ENCODE measurements at regions not wholly inside any gene's neighbourhood (a gene's known extent, or its start where the extent isn't known, plus 50 kb on each side); places are given as distances from the start of the nearest gene placed in this dataset.

DNA sequence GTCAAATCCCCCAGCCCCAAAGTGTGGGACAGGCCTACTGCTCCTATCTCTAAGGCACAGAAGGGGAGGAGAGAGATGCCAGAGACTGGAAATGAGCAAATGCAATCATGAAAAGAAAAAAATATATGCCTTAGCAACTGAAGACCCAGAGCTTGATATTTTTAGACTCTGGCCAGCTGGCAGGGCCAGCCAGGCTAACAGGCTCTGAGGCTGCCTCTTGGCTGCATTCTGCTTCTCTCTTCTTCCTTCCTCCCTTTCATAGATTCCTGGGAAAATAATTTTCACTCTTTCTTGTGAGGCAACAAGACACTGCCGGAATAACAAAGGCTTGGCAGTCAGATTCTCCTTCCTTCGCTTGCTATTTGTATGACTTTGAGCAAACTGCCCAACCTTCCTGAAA is 209.1 kb downstream of the RAD51AP2 start:
- WGBS = 93% methylated on average over 2 of the region's 2 CpGs
- no peak overlapping the region for H2BK15ac ChIP-seq (ENCODE audit: low read depth, poor library complexity, severe bottlenecking)
- H2BK5ac ChIP-seq (ENCODE audit: low read depth, low read length, poor library complexity, severe bottlenecking) = no peak overlapping the region
- no peak overlapping the region for H2AFZ ChIP-seq (ENCODE audit: low read depth, low read length)
- H4K8ac ChIP-seq (ENCODE audit: low read length) = no peak overlapping the region
- H3K27ac ChIP-seq (ENCODE audit: low read length, poor library complexity, severe bottlenecking) = no peak overlapping the region
- H3K9me3 ChIP-seq (ENCODE audit: control insufficient read depth, low read length) = no peaks in the 10 kb centered on the region
- no peaks in the 10 kb centered on the region for H3K27me3 ChIP-seq (ENCODE audit: control insufficient read depth in 1 of 2, insufficient read depth in 1 of 2, low read length in 2 of 2)
- H3K9ac ChIP-seq (ENCODE audit: low read length) = no peak overlapping the region
- no peak overlapping the region for H3K4me3 ChIP-seq (ENCODE audit: insufficient read depth in 1 of 2, low read depth in 1 of 2, low read length in 2 of 2)
- no peak overlapping the region for H3K4ac ChIP-seq (ENCODE audit: low read depth in 1 of 2, low read length in 2 of 2)
- no peaks in the 10 kb centered on the region for H3K4me1 ChIP-seq (ENCODE audit: control insufficient read depth, insufficient read depth, low read depth, low read length)
- no peak overlapping the region for H3K14ac ChIP-seq (ENCODE audit: low read length in 2 of 2)
- no peak overlapping the region for H2BK12ac ChIP-seq (ENCODE audit: low read length in 2 of 2)
- H3K18ac ChIP-seq (ENCODE audit: low read depth in 1 of 2, low read length in 2 of 2) = no peak overlapping the region
- H3K36me3 ChIP-seq (ENCODE audit: control insufficient read depth in 1 of 2, insufficient read depth in 2 of 2, low read depth in 1 of 2, low read length in 2 of 2) = no peaks in the 10 kb centered on the region
- no peak overlapping the region for H4K91ac ChIP-seq (ENCODE audit: low read length)
- H3K4me2 ChIP-seq (ENCODE audit: low read length, poor library complexity, severe bottlenecking) = no peak overlapping the region
- no peak for DNase-seq
- H2AK5ac ChIP-seq (ENCODE audit: low read length, severe bottlenecking) = no peak overlapping the region
- no peak overlapping the region for H2BK120ac ChIP-seq (ENCODE audit: low read depth, low read length)
- no peak overlapping the region for H3K23ac ChIP-seq (ENCODE audit: low read length in 2 of 2)
- H3K79me1 ChIP-seq (replicated peaks; ENCODE audit: low read length, poor library complexity, severe bottlenecking) = no peaks in the 10 kb centered on the region

GRCh38 chr2:17306706-17307105 is 211.5 kb downstream of the RAD51AP2 start:
- no peak overlapping the region for H2AFZ ChIP-seq (ENCODE audit: low read depth, low read length)
- no peaks in the 10 kb centered on the region for H3K36me3 ChIP-seq (ENCODE audit: control insufficient read depth in 1 of 2, insufficient read depth in 2 of 2, low read depth in 1 of 2, low read length in 2 of 2)
- H2BK15ac ChIP-seq (ENCODE audit: low read depth, poor library complexity, severe bottlenecking) = no peak overlapping the region
- H2BK120ac ChIP-seq (ENCODE audit: low read depth, low read length) = no peak overlapping the region
- no peak overlapping the region for H3K4me3 ChIP-seq (ENCODE audit: insufficient read depth in 1 of 2, low read depth in 1 of 2, low read length in 2 of 2)
- no peak overlapping the region for H4K8ac ChIP-seq (ENCODE audit: low read length)
- no peak overlapping the region for H4K91ac ChIP-seq (ENCODE audit: low read length)
- 96% methylated on average over 2 of the region's 2 CpGs for WGBS
- no peak overlapping the region for H3K14ac ChIP-seq (ENCODE audit: low read length in 2 of 2)
- no peak overlapping the region for H2AK5ac ChIP-seq (ENCODE audit: low read length, severe bottlenecking)
- H3K9ac ChIP-seq (ENCODE audit: low read length) = no peak overlapping the region
- H3K4me2 ChIP-seq (ENCODE audit: low read length, poor library complexity, severe bottlenecking) = no peak overlapping the region
- DNase-seq = peak; percentile 23
- no peak overlapping the region for H3K4ac ChIP-seq (ENCODE audit: low read depth in 1 of 2, low read length in 2 of 2)
- H3K4me1 ChIP-seq (ENCODE audit: control insufficient read depth, insufficient read depth, low read depth, low read length) = no peaks in the 10 kb centered on the region
- H2BK12ac ChIP-seq (ENCODE audit: low read length in 2 of 2) = no peak overlapping the region
- no peaks in the 10 kb centered on the region for H3K27me3 ChIP-seq (ENCODE audit: control insufficient read depth in 1 of 2, insufficient read depth in 1 of 2, low read length in 2 of 2)
- no peaks in the 10 kb centered on the region for H3K79me1 ChIP-seq (replicated peaks; ENCODE audit: low read length, poor library complexity, severe bottlenecking)
- H3K18ac ChIP-seq (ENCODE audit: low read depth in 1 of 2, low read length in 2 of 2) = no peak overlapping the region
- H3K9me3 ChIP-seq (ENCODE audit: control insufficient read depth, low read length) = no peaks in the 10 kb centered on the region
- no peak overlapping the region for H2BK5ac ChIP-seq (ENCODE audit: low read depth, low read length, poor library complexity, severe bottlenecking)
- peak overlapping the region; percentile 22 for H3K27ac ChIP-seq (ENCODE audit: low read length, poor library complexity, severe bottlenecking)
- H3K23ac ChIP-seq (ENCODE audit: low read length in 2 of 2) = no peak overlapping the region

GRCh38 chr2:17306219-17306618 is 212.0 kb downstream of the RAD51AP2 start:
- no peak overlapping the region for H3K23ac ChIP-seq (ENCODE audit: low read length in 2 of 2)
- no peak overlapping the region for H4K8ac ChIP-seq (ENCODE audit: low read length)
- H3K4me2 ChIP-seq (ENCODE audit: low read length, poor library complexity, severe bottlenecking) = no peak overlapping the region
- no peak overlapping the region for H3K18ac ChIP-seq (ENCODE audit: low read depth in 1 of 2, low read length in 2 of 2)
- H3K4ac ChIP-seq (ENCODE audit: low read depth in 1 of 2, low read length in 2 of 2) = no peak overlapping the region
- H3K9ac ChIP-seq (ENCODE audit: low read length) = no peak overlapping the region
- no peak overlapping the region for H4K91ac ChIP-seq (ENCODE audit: low read length)
- H3K27me3 ChIP-seq (ENCODE audit: control insufficient read depth in 1 of 2, insufficient read depth in 1 of 2, low read length in 2 of 2) = no peaks in the 10 kb centered on the region
- DNase-seq = no peak
- H3K27ac ChIP-seq (ENCODE audit: low read length, poor library complexity, severe bottlenecking) = no peak overlapping the region
- H3K9me3 ChIP-seq (ENCODE audit: control insufficient read depth, low read length) = no peaks in the 10 kb centered on the region
- H2BK5ac ChIP-seq (ENCODE audit: low read depth, low read length, poor library complexity, severe bottlenecking) = no peak overlapping the region
- peak overlapping the region; percentile 65 for H2AK5ac ChIP-seq (ENCODE audit: low read length, severe bottlenecking)
- no peaks in the 10 kb centered on the region for H3K4me1 ChIP-seq (ENCODE audit: control insufficient read depth, insufficient read depth, low read depth, low read length)
- no peak overlapping the region for H3K4me3 ChIP-seq (ENCODE audit: insufficient read depth in 1 of 2, low read depth in 1 of 2, low read length in 2 of 2)
- no peaks in the 10 kb centered on the region for H3K79me1 ChIP-seq (replicated peaks; ENCODE audit: low read length, poor library complexity, severe bottlenecking)
- no peak overlapping the region for H2BK12ac ChIP-seq (ENCODE audit: low read length in 2 of 2)
- H3K14ac ChIP-seq (ENCODE audit: low read length in 2 of 2) = no peak overlapping the region
- WGBS = 88% methylated on average over 1 of the region's 1 CpG
- no peak overlapping the region for H2BK120ac ChIP-seq (ENCODE audit: low read depth, low read length)
- H2AFZ ChIP-seq (ENCODE audit: low read depth, low read length) = no peak overlapping the region
- H3K36me3 ChIP-seq (ENCODE audit: control insufficient read depth in 1 of 2, insufficient read depth in 2 of 2, low read depth in 1 of 2, low read length in 2 of 2) = no peaks in the 10 kb centered on the region
- H2BK15ac ChIP-seq (ENCODE audit: low read depth, poor library complexity, severe bottlenecking) = no peak overlapping the region

DNA sequence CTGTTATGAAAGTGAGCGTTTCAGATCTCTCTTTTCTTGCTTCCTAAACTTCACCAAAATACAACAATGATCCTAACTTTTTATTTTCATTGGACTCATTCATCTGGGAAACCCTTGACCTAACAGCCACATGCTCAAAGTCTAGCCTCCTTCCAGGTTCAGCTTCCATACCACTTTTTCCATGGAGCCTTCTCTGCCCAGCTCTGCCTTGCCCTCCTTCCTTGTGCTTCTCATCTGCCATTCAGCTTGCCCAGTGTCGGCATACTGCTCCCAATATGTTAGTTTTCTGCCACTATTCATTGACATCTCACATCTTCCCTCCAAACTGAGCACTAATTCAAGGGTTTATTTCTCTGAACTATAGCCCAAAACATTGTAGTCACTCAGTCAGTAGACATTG is 214.7 kb downstream of the RAD51AP2 start:
- no peak overlapping the region for H2BK120ac ChIP-seq (ENCODE audit: low read depth, low read length)
- no peak overlapping the region for H3K4me3 ChIP-seq (ENCODE audit: insufficient read depth in 1 of 2, low read depth in 1 of 2, low read length in 2 of 2)
- peak; percentile 22 for DNase-seq
- H3K4me2 ChIP-seq (ENCODE audit: low read length, poor library complexity, severe bottlenecking) = no peak overlapping the region
- H2AFZ ChIP-seq (ENCODE audit: low read depth, low read length) = no peak overlapping the region
- H3K27me3 ChIP-seq (ENCODE audit: control insufficient read depth in 1 of 2, insufficient read depth in 1 of 2, low read length in 2 of 2) = no peaks in the 10 kb centered on the region
- no peak overlapping the region for H3K9ac ChIP-seq (ENCODE audit: low read length)
- H2BK5ac ChIP-seq (ENCODE audit: low read depth, low read length, poor library complexity, severe bottlenecking) = no peak overlapping the region
- 29% methylated on average over 2 of the region's 2 CpGs for WGBS
- no peak overlapping the region for H4K8ac ChIP-seq (ENCODE audit: low read length)
- H4K91ac ChIP-seq (ENCODE audit: low read length) = no peak overlapping the region
- peaks cover 2% of the 10 kb centered on the region for H3K4me1 ChIP-seq (ENCODE audit: control insufficient read depth, insufficient read depth, low read depth, low read length)
- no peaks in the 10 kb centered on the region for H3K9me3 ChIP-seq (ENCODE audit: control insufficient read depth, low read length)
- no peaks in the 10 kb centered on the region for H3K79me1 ChIP-seq (replicated peaks; ENCODE audit: low read length, poor library complexity, severe bottlenecking)
- H2BK15ac ChIP-seq (ENCODE audit: low read depth, poor library complexity, severe bottlenecking) = no peak overlapping the region
- no peak overlapping the region for H3K18ac ChIP-seq (ENCODE audit: low read depth in 1 of 2, low read length in 2 of 2)
- H2BK12ac ChIP-seq (ENCODE audit: low read length in 2 of 2) = no peak overlapping the region
- H3K27ac ChIP-seq (ENCODE audit: low read length, poor library complexity, severe bottlenecking) = peak overlapping the region; percentile 12
- no peak overlapping the region for H3K14ac ChIP-seq (ENCODE audit: low read length in 2 of 2)
- no peak overlapping the region for H3K23ac ChIP-seq (ENCODE audit: low read length in 2 of 2)
- no peaks in the 10 kb centered on the region for H3K36me3 ChIP-seq (ENCODE audit: control insufficient read depth in 1 of 2, insufficient read depth in 2 of 2, low read depth in 1 of 2, low read length in 2 of 2)
- no peak overlapping the region for H2AK5ac ChIP-seq (ENCODE audit: low read length, severe bottlenecking)
- H3K4ac ChIP-seq (ENCODE audit: low read depth in 1 of 2, low read length in 2 of 2) = no peak overlapping the region

Data from mesenchymal stem cell (in vitro differentiated cells and primary cell).